ENCODE measurements at regions not wholly inside any gene's neighbourhood (a gene's known extent, or its start where the extent isn't known, plus 50 kb on each side); places are given as distances from the start of the nearest gene placed in this dataset.

GRCh38 chr3:5739299-5739935, 551.9 kb downstream of the EDEM1 start:
- TF ChIP-seq CTCF (IDR thresholded peaks at IDR 0.05) (no peak), POLR2A (IDR thresholded peaks at IDR 0.05) (no peak)
